PC-9 (cell line): ENCODE measurements at regions not wholly inside any gene's neighbourhood (a gene's known extent, or its start where the extent isn't known, plus 50 kb on each side); places are given as distances from the start of the nearest gene placed in this dataset.

Source experiments
- EZH2 ChIP-seq: fragments of 200-600 bp; sonication (generic); IDR thresholded peaks from 2 replicates; pipeline ENCODE4 v1.8.0; 2017; ENCODE audit warnings: antibody characterized with exemption, low read depth
- TF ChIP-seq, protein P1 (sequence below): fragments of 200-600 bp; sonication (generic); conservative IDR thresholded peaks from 2 replicates; pipeline ENCODE4 v1.6.1; 2017; ENCODE audit warnings: mixed run types, antibody characterized with exemption, mild to moderate bottlenecking, moderate library complexity

- TF ChIP-seq, protein P1, sequence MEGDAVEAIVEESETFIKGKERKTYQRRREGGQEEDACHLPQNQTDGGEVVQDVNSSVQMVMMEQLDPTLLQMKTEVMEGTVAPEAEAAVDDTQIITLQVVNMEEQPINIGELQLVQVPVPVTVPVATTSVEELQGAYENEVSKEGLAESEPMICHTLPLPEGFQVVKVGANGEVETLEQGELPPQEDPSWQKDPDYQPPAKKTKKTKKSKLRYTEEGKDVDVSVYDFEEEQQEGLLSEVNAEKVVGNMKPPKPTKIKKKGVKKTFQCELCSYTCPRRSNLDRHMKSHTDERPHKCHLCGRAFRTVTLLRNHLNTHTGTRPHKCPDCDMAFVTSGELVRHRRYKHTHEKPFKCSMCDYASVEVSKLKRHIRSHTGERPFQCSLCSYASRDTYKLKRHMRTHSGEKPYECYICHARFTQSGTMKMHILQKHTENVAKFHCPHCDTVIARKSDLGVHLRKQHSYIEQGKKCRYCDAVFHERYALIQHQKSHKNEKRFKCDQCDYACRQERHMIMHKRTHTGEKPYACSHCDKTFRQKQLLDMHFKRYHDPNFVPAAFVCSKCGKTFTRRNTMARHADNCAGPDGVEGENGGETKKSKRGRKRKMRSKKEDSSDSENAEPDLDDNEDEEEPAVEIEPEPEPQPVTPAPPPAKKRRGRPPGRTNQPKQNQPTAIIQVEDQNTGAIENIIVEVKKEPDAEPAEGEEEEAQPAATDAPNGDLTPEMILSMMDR, result no peak
- TF ChIP-seq EZH2, result no peak
These were observed 145.8 kb upstream of the SPRY1 start for GRCh38 chr4:123250843-123251242.
